ENCODE measurements at regions not wholly inside any gene's neighbourhood (a gene's known extent, or its start where the extent isn't known, plus 50 kb on each side); places are given as distances from the start of the nearest gene placed in this dataset.

DNA sequence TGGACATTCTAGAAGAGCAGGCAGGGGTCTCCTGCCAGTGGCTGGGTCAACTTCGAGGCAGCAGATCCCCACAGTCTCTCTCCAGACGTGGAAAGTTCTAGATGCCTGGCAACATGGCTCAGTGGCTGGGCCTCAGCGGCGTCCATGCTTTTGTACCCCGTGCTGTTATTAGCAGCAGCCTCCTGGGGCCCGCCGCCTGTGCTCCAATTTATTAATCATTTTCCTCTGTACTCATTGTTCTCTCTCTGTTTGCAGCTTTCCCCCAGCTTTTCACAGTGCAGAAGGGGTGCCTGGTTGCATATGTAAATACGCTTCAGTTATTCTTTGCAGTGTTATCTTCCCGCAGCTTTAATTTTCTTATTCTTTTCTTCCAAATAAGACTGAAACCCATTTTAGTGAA lies 515.1 kb downstream of the TBC1D22A start:
- peaks cover 3% of the 10 kb centered on the region for H3K9me3 Mint-ChIP-seq
- TF ChIP-seq CTCF (conservative IDR thresholded peaks at IDR 0.05), result no peak
- H3K4me1 Mint-ChIP-seq, result no peaks in the 10 kb centered on the region
- H3K27me3 Mint-ChIP-seq (ENCODE audit: low read depth), result peaks cover 38% of the 10 kb centered on the region
- H3K27ac Mint-ChIP-seq (ENCODE audit: unreplicated experiment), result no peak overlapping the region
- no peak overlapping the region for H3K4me3 Mint-ChIP-seq
- H3K36me3 Mint-ChIP-seq (ENCODE audit: low read depth), result peaks cover 4% of the 10 kb centered on the region
- DNase-seq (ENCODE audit: low read depth, low spot score), result no peak

DNA sequence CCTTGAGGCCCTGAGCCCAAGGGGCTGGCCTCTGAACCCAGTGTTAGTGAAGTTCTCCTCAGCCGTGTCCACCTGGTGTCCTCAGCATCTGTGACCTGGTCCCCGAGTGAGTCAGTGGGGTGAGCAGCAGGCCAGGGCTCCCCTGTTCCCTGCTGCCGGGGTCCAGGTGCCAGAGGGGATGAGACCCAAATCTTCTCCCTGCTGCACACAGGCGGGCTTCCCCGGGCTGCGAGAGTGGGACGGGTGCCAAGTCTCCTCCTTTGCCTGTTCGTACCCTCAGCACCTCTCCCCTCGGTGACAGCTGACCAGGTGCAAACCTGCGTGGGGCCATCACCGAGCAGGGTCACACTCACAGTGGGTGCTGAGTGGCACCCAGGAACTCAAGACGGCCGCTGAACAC lies 514.5 kb downstream of the TBC1D22A start:
- Mint-ChIP-seq H3K27me3 (ENCODE audit: low read depth) (peaks cover 38% of the 10 kb centered on the region), H3K4me3 (no peak overlapping the region), H3K36me3 (ENCODE audit: low read depth) (peaks cover 4% of the 10 kb centered on the region), H3K4me1 (no peaks in the 10 kb centered on the region), H3K27ac (ENCODE audit: unreplicated experiment) (no peak overlapping the region), H3K9me3 (peaks cover 3% of the 10 kb centered on the region)
- no peak for TF ChIP-seq CTCF (conservative IDR thresholded peaks at IDR 0.05)
- no peak for DNase-seq (ENCODE audit: low read depth, low spot score)

DNA sequence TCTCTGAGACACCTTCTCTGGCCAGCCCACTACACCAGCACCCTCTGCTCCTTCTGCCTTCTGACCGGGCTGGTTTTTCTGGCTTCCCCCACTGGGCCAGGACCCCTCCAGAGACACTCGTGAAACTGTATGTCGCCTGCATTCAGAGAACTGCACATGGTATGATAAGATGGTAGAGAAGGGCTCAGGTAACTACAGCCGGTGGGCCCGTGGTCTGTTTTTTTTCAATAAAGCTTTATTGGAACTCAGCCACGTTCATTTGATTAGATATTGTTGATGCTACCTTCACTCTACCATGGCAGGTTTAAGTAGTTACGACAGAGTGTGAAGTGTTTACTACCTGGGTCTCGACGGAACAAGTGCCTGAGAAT lies 514.0 kb downstream of the TBC1D22A start:
- H3K9me3 Mint-ChIP-seq, result peaks cover 3% of the 10 kb centered on the region
- no peak for TF ChIP-seq CTCF (conservative IDR thresholded peaks at IDR 0.05)

GRCh38 chr22:47275605-47276449 lies 513.4 kb downstream of the TBC1D22A start:
- H3K4me1 Mint-ChIP-seq, result no peaks in the 10 kb centered on the region

More for the DNA sequence above, 514.0 kb downstream of the TBC1D22A start:
- Mint-ChIP-seq H3K36me3 (ENCODE audit: low read depth) (peaks cover 4% of the 10 kb centered on the region), H3K27ac (ENCODE audit: unreplicated experiment) (no peak overlapping the region), H3K4me1 (no peaks in the 10 kb centered on the region), H3K4me3 (no peak overlapping the region), H3K27me3 (ENCODE audit: low read depth) (peaks cover 37% of the 10 kb centered on the region)
- no peak for DNase-seq (ENCODE audit: low read depth, low spot score)

DNA sequence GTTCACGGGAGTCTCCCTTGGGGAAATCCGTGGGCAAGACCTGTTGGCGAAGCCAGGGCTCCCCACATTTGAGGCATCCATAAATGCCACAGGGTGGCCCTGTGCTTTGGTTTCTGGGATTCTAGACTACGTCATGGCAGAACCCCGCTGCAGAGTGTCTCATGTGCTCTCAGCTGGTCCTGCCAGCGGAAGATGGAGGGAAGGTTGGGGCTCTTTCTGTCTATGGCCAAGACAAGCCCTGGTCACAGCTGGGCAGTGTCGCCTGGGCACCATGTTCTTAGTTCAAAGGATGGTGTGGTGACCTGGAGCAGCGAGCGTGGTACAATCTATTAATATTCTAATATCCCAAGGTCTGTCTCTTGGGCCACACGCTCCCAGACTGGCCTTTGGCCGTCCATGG lies 511.7 kb downstream of the TBC1D22A start:
- no peak for TF ChIP-seq CTCF (conservative IDR thresholded peaks at IDR 0.05)
- DNase-seq (ENCODE audit: low read depth, low spot score), result no peak
- peaks cover 3% of the 10 kb centered on the region for H3K9me3 Mint-ChIP-seq
- peaks cover 4% of the 10 kb centered on the region for H3K36me3 Mint-ChIP-seq (ENCODE audit: low read depth)
- no peaks in the 10 kb centered on the region for H3K4me1 Mint-ChIP-seq
- no peak overlapping the region for H3K4me3 Mint-ChIP-seq
- peaks cover 26% of the 10 kb centered on the region for H3K27me3 Mint-ChIP-seq (ENCODE audit: low read depth)
- no peak overlapping the region for H3K27ac Mint-ChIP-seq (ENCODE audit: unreplicated experiment)

More at GRCh38 chr22:47275605-47276449, 513.4 kb downstream of the TBC1D22A start:
- DNase-seq (ENCODE audit: low read depth, low spot score), result no peak
- TF ChIP-seq CTCF (conservative IDR thresholded peaks at IDR 0.05), result no peak
- Mint-ChIP-seq H3K27ac (ENCODE audit: unreplicated experiment) (no peak overlapping the region), H3K9me3 (peaks cover 3% of the 10 kb centered on the region), H3K36me3 (ENCODE audit: low read depth) (peaks cover 4% of the 10 kb centered on the region), H3K27me3 (ENCODE audit: low read depth) (peaks cover 37% of the 10 kb centered on the region), H3K4me3 (no peak overlapping the region)

Measured in neural crest cell (in vitro differentiated cells).